ENCODE measurements at regions not wholly inside any gene's neighbourhood (a gene's known extent, or its start where the extent isn't known, plus 50 kb on each side); places are given as distances from the start of the nearest gene placed in this dataset.

- 79 to 85% methylated on average over 3 to 4 of the region's 4 CpGs for WGBS, 2 donors
- TF ChIP-seq POLR2A (IDR thresholded peaks at IDR 0.05), result no peak
- no peak for TF ChIP-seq CTCF (IDR thresholded peaks at IDR 0.05)
- no peak for DNase-seq (ENCODE audit: low spot score in 2 of 2)
- no peak overlapping the region for H3K4me3 ChIP-seq (ENCODE audit: low read depth, poor library complexity, severe bottlenecking)
- intact Hi-C loops (cut with DNase I; ENCODE audit: low total_unique reads), result no loop called here
These were observed 184.9 kb downstream of the SEC61B start for GRCh38 chr9:99406939-99407338.

- 44 to 60% methylated on average over 1 of the region's 1 CpG for WGBS, 2 donors
These were observed 189.0 kb downstream of the SEC61B start for GRCh38 chr9:99411068-99411467.

GRCh38 chr9:99411479-99412115 lies 189.5 kb downstream of the SEC61B start:
- 69 to 77% methylated on average over 8 of the region's 8 CpGs for WGBS, 2 donors
- no peak for DNase-seq (ENCODE audit: low spot score in 2 of 2)
- intact Hi-C loops (cut with DNase I; ENCODE audit: low total_unique reads), result no loop called here
- TF ChIP-seq POLR2A (IDR thresholded peaks at IDR 0.05) (no peak), CTCF (IDR thresholded peaks at IDR 0.05) (no peak)
- no peak overlapping the region for H3K4me3 ChIP-seq (ENCODE audit: low read depth, poor library complexity, severe bottlenecking)

More at GRCh38 chr9:99411068-99411467, 189.0 kb downstream of the SEC61B start:
- TF ChIP-seq CTCF (IDR thresholded peaks at IDR 0.05) (no peak), POLR2A (IDR thresholded peaks at IDR 0.05) (no peak)
- intact Hi-C loops (cut with DNase I; ENCODE audit: low total_unique reads), result no loop called here
- H3K4me3 ChIP-seq (ENCODE audit: low read depth, poor library complexity, severe bottlenecking), result no peak overlapping the region
- DNase-seq (ENCODE audit: low spot score in 2 of 2), result no peak

- no peak overlapping the region for H3K4me3 ChIP-seq (ENCODE audit: low read depth, poor library complexity, severe bottlenecking)
- no peak for TF ChIP-seq POLR2A (IDR thresholded peaks at IDR 0.05)
- no peak for TF ChIP-seq CTCF (IDR thresholded peaks at IDR 0.05)
- intact Hi-C loops (cut with DNase I; ENCODE audit: low total_unique reads), result no loop called here
- DNase-seq (ENCODE audit: low spot score in 2 of 2), result no peak
These were observed 190.5 kb downstream of the SEC61B start for GRCh38 chr9:99412606-99413005.

- 70 to 76% methylated on average over 1 of the region's 1 CpG for WGBS, 2 donors
- DNase-seq (ENCODE audit: low spot score in 2 of 2), result no peak
- intact Hi-C loops (cut with DNase I; ENCODE audit: low total_unique reads), result no loop called here
- no peak for TF ChIP-seq CTCF (IDR thresholded peaks at IDR 0.05)
- no peak for TF ChIP-seq POLR2A (IDR thresholded peaks at IDR 0.05)
- H3K4me3 ChIP-seq (ENCODE audit: low read depth, poor library complexity, severe bottlenecking), result no peak overlapping the region
These were observed 192.2 kb downstream of the SEC61B start for GRCh38 chr9:99414321-99414720.

- DNase-seq (ENCODE audit: low spot score in 2 of 2), result no peak
- TF ChIP-seq CTCF (IDR thresholded peaks at IDR 0.05) (no peak), POLR2A (IDR thresholded peaks at IDR 0.05) (no peak)
- 67 to 72% methylated on average over 4 of the region's 4 CpGs for WGBS, 2 donors
- no peak overlapping the region for H3K4me3 ChIP-seq (ENCODE audit: low read depth, poor library complexity, severe bottlenecking)
- intact Hi-C loops (cut with DNase I; ENCODE audit: low total_unique reads), result no loop called here
These were observed 193.5 kb downstream of the SEC61B start for GRCh38 chr9:99415606-99416005.
